NOMO-1 treated with dmso at 0.1 percent for 144 hours (cell line): ENCODE measurements at regions not wholly inside any gene's neighbourhood (a gene's known extent, or its start where the extent isn't known, plus 50 kb on each side); places are given as distances from the start of the nearest gene placed in this dataset.
"Not testable (repeated sequence)": the region's sequence is repeated elsewhere in the genome, so short reads cannot be mapped to it uniquely, and the experiment has no call there.

ENCODE experiments used
- DNase-seq: peaks from one replicate; lab custom pipeline; 2025; ENCODE audit not compliant: unreplicated experiment; lab: John Stamatoyannopoulos, UW

DNA sequence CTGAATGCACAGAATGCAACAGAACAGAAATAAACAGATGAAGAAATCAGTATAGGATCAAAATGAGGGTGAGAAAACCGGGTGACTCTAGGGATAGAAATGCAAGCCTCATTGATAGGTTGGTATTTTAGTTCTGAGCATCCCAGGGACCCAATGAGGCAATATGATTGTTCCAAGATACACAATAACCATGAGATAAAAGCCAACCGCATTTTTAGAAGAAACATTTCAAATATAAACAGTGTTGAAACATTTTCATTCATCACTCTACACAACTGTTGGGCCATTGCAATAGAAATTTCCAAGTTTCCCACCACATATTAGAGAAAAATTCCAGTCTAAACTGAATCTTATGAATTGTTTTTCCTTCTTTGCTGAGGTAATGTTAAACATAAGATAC is 452.3 kb upstream of the PTGER4 start:
- no peak for DNase-seq

DNA sequence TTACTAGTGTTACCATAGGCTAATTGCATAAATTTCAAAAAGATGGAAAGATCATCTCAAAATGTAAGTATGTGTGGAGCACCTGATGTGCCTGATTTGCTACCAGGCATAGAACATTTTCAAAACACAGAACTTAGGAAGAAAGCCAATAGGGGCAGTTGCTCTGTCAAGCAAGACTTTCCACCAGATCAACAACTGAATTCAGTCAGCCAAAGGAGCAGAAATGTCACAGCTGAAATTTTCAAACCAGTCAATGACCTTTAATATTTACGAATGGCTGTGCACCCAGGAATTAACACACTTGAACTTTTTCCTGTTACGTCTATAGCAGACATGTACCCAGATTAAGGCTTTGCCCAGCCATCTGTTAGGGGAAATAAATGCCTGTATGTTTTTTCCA is 452.8 kb upstream of the PTGER4 start:
- DNase-seq, result no peak

DNA sequence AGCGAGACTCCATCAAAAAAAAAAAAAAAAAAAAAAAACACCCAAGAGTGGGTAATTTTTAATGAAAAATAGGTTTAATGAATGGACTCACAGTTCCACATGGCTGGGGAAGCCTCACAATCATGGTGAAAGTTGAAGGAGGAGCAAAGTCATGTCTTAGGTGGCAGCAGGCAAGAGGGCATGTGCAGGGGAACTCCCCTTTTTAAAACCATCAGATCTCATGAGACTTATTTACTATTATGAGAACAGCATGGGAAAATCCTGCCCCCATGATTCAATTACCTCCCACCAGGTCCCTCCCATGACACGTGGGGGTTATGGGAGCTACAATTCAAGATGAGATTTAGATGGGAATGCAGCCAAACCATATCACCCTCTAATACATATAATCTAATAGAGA is 454.6 kb upstream of the PTGER4 start:
- DNase-seq, result not testable (repeated sequence)

- DNase-seq, result no peak
Measured at GRCh38 chr5:40224421-40224820, 455.3 kb upstream of the PTGER4 start.

GRCh38 chr5:40223884-40224402 is 455.8 kb upstream of the PTGER4 start:
- no peak for DNase-seq

DNA sequence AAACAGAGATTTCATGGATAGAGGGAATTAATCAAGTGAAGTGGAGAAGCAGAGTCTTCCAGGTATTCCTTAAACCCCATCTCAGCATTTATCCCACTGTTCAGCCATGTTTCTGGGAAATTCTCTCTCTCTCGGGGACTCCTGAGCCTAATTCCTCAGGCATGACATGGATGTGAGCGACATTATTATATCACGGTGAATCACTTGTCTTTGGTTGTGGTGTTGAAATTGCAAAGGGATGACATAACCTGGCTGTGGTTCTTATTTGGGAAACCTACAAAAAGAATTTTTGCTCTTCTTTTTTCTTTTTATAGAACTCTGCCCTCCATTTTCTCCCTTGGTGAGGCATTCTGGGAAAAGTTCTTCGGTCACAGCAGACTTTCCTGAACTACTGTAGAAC is 457.9 kb upstream of the PTGER4 start:
- no peak for DNase-seq

DNA sequence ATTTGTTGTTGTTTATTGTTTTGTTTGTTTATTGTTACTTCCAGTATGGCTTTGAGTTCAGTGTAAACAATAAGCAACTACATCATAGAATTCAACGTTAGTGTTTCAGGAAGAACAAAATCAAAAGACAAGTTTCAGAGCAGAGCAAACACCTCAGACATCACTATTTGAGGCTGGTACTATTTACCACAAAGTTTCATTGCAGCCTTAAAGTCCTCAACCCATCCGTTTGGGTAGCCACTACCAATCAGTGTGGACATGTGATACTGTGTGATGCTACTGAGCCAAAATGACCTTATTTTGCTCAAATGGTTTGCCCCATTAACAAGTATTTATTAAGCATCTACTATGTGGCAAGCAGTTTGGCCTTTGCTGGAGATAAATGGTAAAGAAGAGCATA is 458.5 kb upstream of the PTGER4 start:
- no peak for DNase-seq

GRCh38 chr5:40220260-40220659 is 459.5 kb upstream of the PTGER4 start:
- DNase-seq, result no peak

- DNase-seq, result no peak
Measured at GRCh38 chr5:40217553-40217952, 462.2 kb upstream of the PTGER4 start.

DNA sequence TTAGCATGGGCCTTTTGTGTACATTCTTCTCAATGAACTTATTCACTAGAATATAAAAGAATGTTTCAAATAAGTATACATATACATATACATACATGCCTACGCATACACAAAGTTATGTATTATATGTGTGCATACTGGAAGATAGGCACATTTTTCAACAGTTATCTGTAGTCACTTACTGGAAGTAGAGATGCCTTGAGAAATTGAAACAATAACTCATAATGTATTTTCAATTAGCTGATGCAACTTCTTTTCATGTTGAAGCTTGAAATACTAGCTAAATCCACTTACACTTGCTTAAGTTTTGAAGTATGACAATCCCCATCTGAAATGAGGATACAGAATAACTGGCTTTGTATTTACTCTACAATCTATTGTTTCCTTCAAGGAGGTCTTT is 469.0 kb upstream of the PTGER4 start:
- no peak for DNase-seq

- DNase-seq, result no peak
Measured at GRCh38 chr5:40206030-40206429, 473.7 kb upstream of the PTGER4 start.

DNA sequence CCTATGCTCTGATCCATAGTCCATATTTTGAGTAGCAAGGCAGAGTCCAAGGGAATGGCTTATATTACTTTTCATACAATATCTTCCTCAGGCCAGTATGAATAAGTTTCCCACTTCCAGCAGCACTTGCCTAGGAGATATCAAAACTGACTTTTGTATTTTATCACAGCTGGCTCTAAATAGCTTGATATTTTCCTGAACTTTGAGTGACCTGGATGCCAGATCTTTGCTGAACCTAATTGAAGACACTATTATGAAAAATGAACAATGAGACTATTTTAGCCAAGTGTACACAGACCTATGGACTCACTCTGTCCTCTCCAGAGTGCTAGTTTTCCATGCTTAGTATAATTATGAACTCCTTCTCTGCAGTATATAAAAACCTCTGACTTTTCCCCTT is 475.6 kb upstream of the PTGER4 start:
- no peak for DNase-seq

GRCh38 chr5:40202814-40203440 is 476.8 kb upstream of the PTGER4 start:
- no peak for DNase-seq

GRCh38 chr5:40198736-40199135 is 481.0 kb upstream of the PTGER4 start:
- no peak for DNase-seq

DNA sequence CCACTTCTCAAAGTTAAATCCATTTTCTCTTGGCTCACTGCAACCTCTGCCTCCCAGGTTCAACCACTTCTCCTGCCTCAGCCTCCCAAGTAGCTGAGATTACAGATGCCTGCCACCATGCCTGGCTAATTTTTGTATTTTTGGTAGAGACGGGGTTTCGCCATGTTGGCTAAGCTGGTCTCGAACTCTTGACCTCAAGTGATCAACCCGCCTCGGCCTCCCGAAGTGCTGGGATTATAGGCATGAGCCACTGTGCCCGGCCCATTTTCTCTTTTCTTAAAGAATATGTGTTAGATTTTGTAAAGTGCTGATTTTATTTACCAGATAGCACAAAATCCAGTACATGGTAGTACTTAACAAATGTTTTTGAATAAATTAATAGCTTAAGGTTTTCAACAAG is 484.1 kb upstream of the PTGER4 start:
- not testable (repeated sequence) for DNase-seq

- DNase-seq, result no peak
Measured at GRCh38 chr5:40191150-40191549, 488.6 kb upstream of the PTGER4 start.

DNA sequence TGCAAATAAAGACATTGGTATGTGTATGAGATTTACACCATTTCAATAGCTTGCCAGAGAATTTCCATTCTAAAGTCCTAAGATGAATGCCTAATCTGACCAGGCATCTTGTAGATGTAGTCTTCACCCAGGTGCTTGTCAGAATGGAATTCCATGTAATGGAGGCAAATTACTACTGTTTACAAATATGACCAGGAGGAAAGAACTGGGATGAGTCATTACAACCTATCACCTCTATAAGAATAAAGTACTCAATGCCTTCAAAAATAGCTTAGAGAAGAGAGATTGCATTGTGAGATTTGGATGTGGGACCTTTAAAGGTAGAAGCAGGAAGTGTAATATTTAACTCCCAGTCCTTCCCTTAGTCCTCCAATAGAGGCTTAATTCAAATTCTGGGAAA is 507.0 kb upstream of the PTGER4 start:
- no peak for DNase-seq

DNA sequence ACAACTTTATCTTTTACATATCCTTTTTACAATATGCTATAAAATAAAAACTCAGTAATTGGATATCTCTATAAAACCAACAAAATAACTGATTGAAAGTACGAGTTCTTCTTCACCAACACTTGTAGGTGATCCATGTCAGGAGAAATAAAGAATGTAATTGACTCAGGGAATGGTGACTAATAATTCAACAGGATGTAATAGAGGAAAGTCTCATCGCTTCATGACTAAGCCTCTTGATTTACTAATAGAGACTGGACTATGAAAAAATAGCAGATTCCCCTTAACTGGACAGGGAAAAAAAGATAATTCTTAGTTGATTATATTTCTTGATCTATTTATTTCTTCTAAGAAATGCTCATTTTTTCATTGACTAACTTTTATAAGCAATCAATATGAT is 507.7 kb upstream of the PTGER4 start:
- no peak for DNase-seq

- DNase-seq, result no peak
Measured at GRCh38 chr5:40167283-40167682, 512.4 kb upstream of the PTGER4 start.

- DNase-seq, result no peak
Measured at GRCh38 chr5:40166802-40167201, 512.9 kb upstream of the PTGER4 start.

- no peak for DNase-seq
Measured at GRCh38 chr5:40165789-40166728, 513.7 kb upstream of the PTGER4 start.

DNA sequence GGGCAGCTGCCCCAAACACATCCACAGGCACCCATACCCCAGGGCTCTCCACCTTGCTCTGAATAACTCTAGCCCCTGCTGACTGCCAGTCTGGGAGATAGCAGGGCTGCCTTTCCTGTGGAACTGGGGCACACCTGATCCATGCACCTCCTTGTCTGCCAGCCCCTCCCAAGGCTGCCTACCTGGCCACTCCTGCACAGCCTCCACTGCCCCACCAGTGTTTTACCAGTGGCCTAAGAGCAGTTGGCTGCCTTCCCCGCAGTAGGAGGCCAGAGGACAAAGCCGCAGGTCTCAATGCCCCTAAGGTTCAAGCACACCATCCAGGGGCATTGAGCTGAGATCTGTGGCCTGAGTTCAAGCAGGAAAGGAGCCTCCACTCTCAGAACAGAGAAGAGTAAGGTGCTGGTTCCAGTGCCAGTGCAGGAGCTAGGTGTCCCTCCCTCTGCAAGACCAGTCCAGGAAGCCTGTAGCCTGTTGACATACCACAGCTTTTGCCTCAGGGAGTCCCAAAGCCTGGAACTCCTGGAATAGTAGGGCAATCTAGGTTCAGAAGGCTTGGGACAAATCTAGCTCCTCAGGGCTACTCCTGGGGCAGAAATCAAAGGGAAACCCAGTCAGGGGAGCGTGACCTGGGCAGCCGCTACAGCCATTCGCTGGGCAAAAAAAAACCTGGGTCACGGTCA is 514.5 kb upstream of the PTGER4 start:
- no peak for DNase-seq
